Lower leg skin (tissue), 3 donors: ENCODE measurements at regions not wholly inside any gene's neighbourhood (a gene's known extent, or its start where the extent isn't known, plus 50 kb on each side); places are given as distances from the start of the nearest gene placed in this dataset.

ENCODE experiments used
- CTCF ChIP-seq, 3 donors: fragments of 450-650 bp; IDR thresholded peaks; one replicate each; pipeline ENCODE4 v1.5.1; 2016; ENCODE audit warnings: antibody characterized with exemption in 3 of 3, mild to moderate bottlenecking in 3 of 3, moderate library complexity in 2 of 3
- POLR2A ChIP-seq, 2 donors: fragments of 450-650 bp; IDR thresholded peaks; one replicate each; pipeline ENCODE4 v1.6.1; 2016 to 2017; ENCODE audit warnings: antibody characterized with exemption in 2 of 2, mild to moderate bottlenecking in 1 of 2, moderate library complexity in 1 of 2

- TF ChIP-seq CTCF (IDR thresholded peaks at IDR 0.05), result no peak
- TF ChIP-seq POLR2A (IDR thresholded peaks at IDR 0.05), result no peak
These were observed 1090.2 kb downstream of the NXPH1 start for GRCh38 chr7:9523579-9523978.
